ENCODE measurements at regions not wholly inside any gene's neighbourhood (a gene's known extent, or its start where the extent isn't known, plus 50 kb on each side); places are given as distances from the start of the nearest gene placed in this dataset.

- in situ Hi-C loops (cut with MboI; ENCODE audit: low sequenced_read_pairs): no loop called here
Measured at GRCh38 chr3:153111016-153111415, 51.0 kb upstream of the RAP2B start.
